Immature natural killer cell (primary cell): ENCODE measurements at regions not wholly inside any gene's neighbourhood (a gene's known extent, or its start where the extent isn't known, plus 50 kb on each side); places are given as distances from the start of the nearest gene placed in this dataset.
"Not testable (repeated sequence)": the region's sequence is repeated elsewhere in the genome, so short reads cannot be mapped to it uniquely, and the experiment has no call there.

Experiments
- DNase-seq, 3 donors: peaks; one replicate each; pipeline ENCODE4 v3.0.0; 2022; ENCODE audit warnings: mixed read lengths in 1 of 3
- H3K27ac Mint-ChIP-seq, 6 donors: one replicate each; pipeline ENCODE4 v1.8.0; 2020; ENCODE audit warnings: mixed read lengths in 6 of 6, mild to moderate bottlenecking in 5 of 6, inconsistent platforms in 4 of 6, moderate library complexity in 3 of 6
- H3K27me3 Mint-ChIP-seq, 3 donors: one replicate each; pipeline ENCODE4 v1.8.0; 2020 to 2021; ENCODE audit warnings: low read depth in 3 of 3, mild to moderate bottlenecking in 3 of 3, mixed read lengths in 3 of 3, moderate library complexity in 3 of 3, inconsistent platforms in 1 of 3
- H3K36me3 Mint-ChIP-seq, 3 donors: one replicate each; pipeline ENCODE4 v1.8.0; 2020; ENCODE audit warnings: mixed read lengths in 3 of 3, inconsistent platforms in 2 of 3, mild to moderate bottlenecking in 2 of 3
- H3K4me1 Mint-ChIP-seq, 2 donors: one replicate each; pipeline ENCODE4 v1.8.0; 2020; ENCODE audit warnings: inconsistent platforms in 2 of 2, mild to moderate bottlenecking in 2 of 2, mixed read lengths in 2 of 2, moderate library complexity in 1 of 2
- H3K4me3 Mint-ChIP-seq, 5 donors: one replicate each; pipeline ENCODE4 v1.8.0; 2020; ENCODE audit warnings: mild to moderate bottlenecking in 5 of 5, mixed read lengths in 5 of 5, inconsistent platforms in 3 of 5, moderate library complexity in 3 of 5
- H3K9me3 Mint-ChIP-seq, 6 donors: one replicate each; pipeline ENCODE4 v1.8.0; 2020; ENCODE audit warnings: mild to moderate bottlenecking in 6 of 6, mixed read lengths in 6 of 6, inconsistent platforms in 4 of 6, moderate library complexity in 3 of 6

DNA sequence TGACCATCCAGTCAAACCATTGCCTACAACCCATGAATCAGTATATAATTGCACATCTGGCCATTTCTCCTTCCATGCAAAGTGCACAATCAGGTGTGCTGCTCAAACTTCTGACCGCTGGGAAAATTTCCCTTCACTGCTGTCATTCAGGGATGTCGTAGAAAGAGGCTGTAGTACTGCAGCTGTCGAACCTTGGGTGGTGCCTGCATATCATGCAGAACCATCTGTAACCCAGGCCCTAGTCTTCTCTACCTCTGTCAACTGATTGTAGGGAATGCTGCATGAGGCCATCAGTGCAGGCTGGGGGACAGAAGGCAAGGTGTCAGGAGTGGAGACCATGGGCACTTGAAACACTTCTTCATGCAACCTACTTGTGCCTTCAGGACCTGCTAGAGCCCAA, 267.5 kb downstream of the CALCRL start:
- Mint-ChIP-seq H3K36me3 (no peaks in the 10 kb centered on the region), H3K4me3 (no peak overlapping the region), H3K27ac (no peak overlapping the region), H3K27me3 (no peaks in the 10 kb centered on the region), H3K4me1 (no peaks in the 10 kb centered on the region), H3K9me3 (peaks cover 0 to 25% (median 12%) of the 10 kb centered on the region in 6 donors)
- no peak for DNase-seq

DNA sequence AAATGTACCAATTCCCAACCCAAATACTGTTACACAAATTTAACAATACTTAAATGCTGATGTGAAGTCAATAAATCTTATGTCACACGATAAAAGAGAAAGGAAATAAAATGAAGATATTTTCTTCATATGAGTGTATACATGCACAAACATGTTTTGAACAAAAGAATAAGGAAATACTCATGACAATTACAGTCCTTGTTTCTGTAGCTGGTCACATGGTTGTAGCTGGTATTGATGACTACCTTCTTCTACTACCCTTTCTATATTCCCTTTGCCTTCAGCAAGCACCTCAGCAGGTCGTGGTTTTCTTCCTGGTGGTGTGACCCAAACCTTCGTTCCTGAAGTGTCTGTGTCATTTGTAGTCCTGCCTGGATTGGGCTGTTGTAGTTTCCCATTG, 269.2 kb downstream of the CALCRL start:
- H3K27me3 Mint-ChIP-seq, H3K36me3 Mint-ChIP-seq, H3K27ac Mint-ChIP-seq, DNase-seq, H3K4me3 Mint-ChIP-seq, H3K4me1 Mint-ChIP-seq: not testable (repeated sequence)
- H3K9me3 Mint-ChIP-seq = peaks cover 0 to 28% (median 10%) of the 10 kb centered on the region in 6 donors

DNA sequence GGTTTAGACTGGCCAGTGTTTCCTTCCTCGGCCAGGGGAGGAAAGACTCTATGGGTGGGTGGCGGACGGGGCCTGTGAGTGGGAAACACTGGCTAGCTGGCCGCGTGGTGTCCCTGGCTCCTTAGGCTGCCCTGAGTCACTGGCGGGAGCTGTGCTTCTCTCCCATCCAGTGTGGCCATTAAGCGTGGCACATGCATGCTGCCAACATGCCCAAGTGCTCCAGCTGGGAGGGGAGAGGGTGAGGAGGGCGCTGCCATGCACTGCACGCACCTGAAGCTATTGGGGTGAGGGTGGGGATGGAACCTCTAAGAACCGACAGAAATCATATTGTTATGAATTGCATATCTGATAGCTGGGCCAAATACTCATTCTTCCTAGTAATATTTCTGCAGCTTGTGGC, 270.8 kb downstream of the CALCRL start:
- no peak overlapping the region for H3K27ac Mint-ChIP-seq
- H3K4me3 Mint-ChIP-seq = no peak overlapping the region
- no peak for DNase-seq
- H3K36me3 Mint-ChIP-seq = no peaks in the 10 kb centered on the region
- peaks cover 2 to 22% (median 8%) of the 10 kb centered on the region in 6 donors for H3K9me3 Mint-ChIP-seq
- H3K4me1 Mint-ChIP-seq = no peaks in the 10 kb centered on the region
- peaks cover 0 to 3% (median 0%) of the 10 kb centered on the region in 3 donors for H3K27me3 Mint-ChIP-seq

GRCh38 chr2:187174582-187174981, 273.5 kb downstream of the CALCRL start:
- Mint-ChIP-seq H3K36me3 (no peaks in the 10 kb centered on the region), H3K4me1 (no peaks in the 10 kb centered on the region), H3K9me3 (peaks cover 2 to 22% (median 7%) of the 10 kb centered on the region in 6 donors), H3K27ac (no peak overlapping the region), H3K4me3 (no peak overlapping the region), H3K27me3 (peaks cover 0 to 3% (median 0%) of the 10 kb centered on the region in 3 donors)
- DNase-seq = no peak

- H3K4me1 Mint-ChIP-seq = no peaks in the 10 kb centered on the region
- H3K9me3 Mint-ChIP-seq = peaks cover 2 to 17% (median 5%) of the 10 kb centered on the region in 6 donors
- H3K4me3 Mint-ChIP-seq = no peak overlapping the region
- H3K36me3 Mint-ChIP-seq = no peaks in the 10 kb centered on the region
- no peak overlapping the region for H3K27ac Mint-ChIP-seq
- DNase-seq = no peak
- H3K27me3 Mint-ChIP-seq = peaks cover 0 to 3% (median 0%) of the 10 kb centered on the region in 3 donors
Measured at GRCh38 chr2:187171318-187171717, 276.7 kb downstream of the CALCRL start.

DNA sequence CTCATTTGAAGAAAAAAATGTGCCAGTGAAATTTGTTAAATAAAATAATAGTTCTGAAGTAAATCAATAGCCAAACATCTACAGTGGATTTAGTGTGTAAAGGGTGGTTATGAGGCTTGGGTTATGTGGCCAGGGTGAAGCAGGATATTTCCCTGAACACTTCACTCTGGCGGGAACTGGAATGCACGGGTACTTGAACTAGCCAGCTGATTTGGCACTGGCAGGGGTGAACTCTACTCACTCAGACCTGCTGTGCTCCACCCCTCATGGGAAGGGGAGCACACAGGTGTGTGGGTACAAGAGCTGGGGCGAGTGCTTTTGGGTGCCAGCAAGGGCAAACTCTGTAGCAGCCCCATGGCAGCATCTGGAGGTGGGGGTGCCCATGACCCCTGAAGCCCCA, 278.2 kb downstream of the CALCRL start:
- peaks cover 0 to 3% (median 0%) of the 10 kb centered on the region in 3 donors for H3K27me3 Mint-ChIP-seq
- H3K4me3 Mint-ChIP-seq = no peak overlapping the region
- no peak for DNase-seq
- H3K4me1 Mint-ChIP-seq = no peaks in the 10 kb centered on the region
- no peak overlapping the region for H3K27ac Mint-ChIP-seq
- H3K36me3 Mint-ChIP-seq = no peaks in the 10 kb centered on the region
- H3K9me3 Mint-ChIP-seq = peaks cover 0 to 14% (median 4%) of the 10 kb centered on the region in 6 donors

DNA sequence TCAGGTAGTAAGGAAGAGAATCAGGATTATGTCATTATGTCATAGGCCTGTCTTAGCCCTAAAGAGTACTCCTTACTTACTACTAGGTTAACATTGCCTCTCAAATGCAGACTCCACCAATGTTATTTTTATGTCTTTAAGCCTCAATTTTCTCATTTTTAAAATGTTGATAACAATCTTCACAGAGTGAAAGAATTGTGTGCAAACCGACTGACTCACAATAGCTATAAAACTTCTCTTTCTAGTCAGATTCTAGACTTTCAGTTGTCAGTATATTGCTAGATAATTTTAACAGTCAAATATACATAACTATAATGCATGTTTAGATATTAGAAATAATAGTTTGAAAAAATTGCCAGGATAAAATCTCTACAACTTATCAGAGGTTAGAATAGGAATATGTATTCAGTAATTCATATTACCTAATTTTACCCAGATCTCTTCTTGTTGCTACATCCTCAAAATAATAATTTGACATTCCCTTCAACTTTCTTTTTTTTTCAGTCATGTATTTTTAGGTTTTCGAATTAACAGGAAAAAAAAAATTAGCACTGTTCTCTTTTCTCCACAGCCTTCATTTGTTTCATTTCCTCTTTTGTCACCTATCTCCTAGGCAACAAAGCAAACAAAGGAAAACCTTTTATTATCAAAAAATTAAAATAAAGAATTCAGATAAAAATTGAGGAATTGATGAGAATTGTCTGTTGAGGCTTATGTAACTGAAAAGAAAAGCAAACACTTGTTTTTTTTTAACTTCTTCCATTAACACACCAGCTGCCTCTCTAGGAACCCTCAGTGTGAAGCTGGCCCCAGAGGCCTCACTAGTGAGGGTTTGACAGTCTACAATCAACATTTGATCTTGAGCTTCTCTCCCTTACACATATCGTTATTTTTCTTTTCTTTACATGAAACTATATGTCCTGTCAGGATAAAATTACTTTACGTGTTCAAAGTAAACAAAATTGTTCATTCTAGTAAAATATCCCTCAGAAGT, 279.0 kb downstream of the CALCRL start:
- H3K36me3 Mint-ChIP-seq = no peaks in the 10 kb centered on the region
- no peaks in the 10 kb centered on the region for H3K4me1 Mint-ChIP-seq
- H3K4me3 Mint-ChIP-seq = no peak overlapping the region
- peaks cover 0 to 17% (median 3%) of the 10 kb centered on the region in 6 donors for H3K9me3 Mint-ChIP-seq
- peaks cover 0 to 3% (median 0%) of the 10 kb centered on the region in 3 donors for H3K27me3 Mint-ChIP-seq
- H3K27ac Mint-ChIP-seq = no peak overlapping the region
- DNase-seq = no peak

DNA sequence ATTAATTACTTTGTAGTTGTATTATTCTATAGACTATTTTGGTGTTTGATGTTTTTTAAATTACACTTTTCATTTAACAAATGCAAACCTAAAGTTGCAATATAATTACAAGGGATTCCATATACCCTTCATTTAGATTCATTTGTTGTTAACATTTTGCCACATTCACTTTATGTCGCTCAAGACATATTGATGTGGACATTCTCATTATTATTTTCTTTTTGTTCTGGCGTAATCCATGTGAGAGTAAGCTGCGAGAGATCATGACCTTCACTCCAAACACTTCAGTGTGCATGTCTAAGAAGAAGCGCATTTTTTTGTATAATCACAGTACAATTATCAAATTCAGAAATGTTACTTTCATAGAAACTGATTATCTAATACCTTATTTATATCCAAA, 280.6 kb downstream of the CALCRL start:
- H3K36me3 Mint-ChIP-seq = no peaks in the 10 kb centered on the region
- H3K9me3 Mint-ChIP-seq = peaks cover 0 to 20% (median 7%) of the 10 kb centered on the region in 6 donors
- DNase-seq = no peak
- H3K4me3 Mint-ChIP-seq = no peak overlapping the region
- H3K27me3 Mint-ChIP-seq = no peaks in the 10 kb centered on the region
- no peaks in the 10 kb centered on the region for H3K4me1 Mint-ChIP-seq
- H3K27ac Mint-ChIP-seq = no peak overlapping the region

DNA sequence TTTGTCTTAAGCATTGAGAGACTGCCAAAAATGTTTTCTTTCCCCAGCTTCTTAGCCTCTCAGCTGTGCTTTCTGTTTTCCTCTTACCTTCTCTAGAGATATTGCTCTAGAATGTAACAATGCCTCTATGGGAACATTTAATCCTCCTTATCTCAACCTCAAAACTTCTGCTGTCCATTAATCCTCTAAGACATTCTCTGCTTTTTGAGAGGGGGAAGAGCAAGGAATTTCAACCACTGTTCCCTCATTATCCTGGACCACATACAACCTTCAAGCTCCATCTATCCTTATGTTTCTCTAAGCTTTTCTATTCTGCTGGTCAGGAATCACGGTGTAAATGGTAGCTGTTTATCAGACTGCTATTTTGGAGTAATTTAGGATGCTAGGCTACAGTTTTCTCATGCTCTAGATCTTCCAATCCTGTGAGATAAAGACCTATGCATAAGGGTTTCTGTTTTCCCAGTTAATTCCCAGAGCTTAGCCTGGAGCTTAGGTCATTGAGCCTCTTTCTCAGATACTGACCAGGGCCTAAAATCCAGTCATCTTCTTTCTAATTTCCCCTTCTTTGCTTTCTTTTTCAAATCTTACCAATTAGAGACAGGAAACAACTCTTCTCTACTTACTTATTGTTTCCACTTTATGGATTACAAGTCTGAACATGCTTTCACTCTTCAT, 282.0 kb downstream of the CALCRL start:
- no peaks in the 10 kb centered on the region for H3K4me1 Mint-ChIP-seq
- H3K4me3 Mint-ChIP-seq = no peak overlapping the region
- H3K27me3 Mint-ChIP-seq = peaks cover 0 to 2% (median 0%) of the 10 kb centered on the region in 3 donors
- no peak overlapping the region for H3K27ac Mint-ChIP-seq
- H3K36me3 Mint-ChIP-seq = no peaks in the 10 kb centered on the region
- peaks cover 0 to 22% (median 8%) of the 10 kb centered on the region in 6 donors for H3K9me3 Mint-ChIP-seq
- no peak for DNase-seq

DNA sequence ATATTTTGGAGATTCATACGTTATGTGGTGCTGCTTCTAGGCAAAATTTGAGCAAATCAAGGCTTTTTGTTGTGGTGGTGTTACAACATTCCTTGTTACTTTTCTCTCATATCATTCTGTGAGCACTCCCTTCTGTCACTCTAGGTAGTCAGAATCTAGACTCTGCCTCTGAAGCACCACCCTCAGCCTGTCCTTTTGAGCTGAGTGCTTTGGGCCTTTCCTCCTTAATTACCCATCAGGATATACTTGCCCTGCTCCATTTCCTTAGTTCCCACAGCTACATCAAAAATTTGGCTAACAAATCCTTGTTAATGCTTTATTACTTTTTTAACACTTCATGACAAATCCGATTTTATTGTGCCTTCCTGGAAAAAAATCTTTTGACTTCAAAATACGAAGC, 289.6 kb downstream of the CALCRL start:
- H3K36me3 Mint-ChIP-seq = peaks cover 0 to 3% (median 0%) of the 10 kb centered on the region in 3 donors
- no peak overlapping the region for H3K4me3 Mint-ChIP-seq
- no peaks in the 10 kb centered on the region for H3K4me1 Mint-ChIP-seq
- no peak for DNase-seq
- peaks cover 9 to 56% (median 18%) of the 10 kb centered on the region in 6 donors for H3K9me3 Mint-ChIP-seq
- no peak overlapping the region for H3K27ac Mint-ChIP-seq
- H3K27me3 Mint-ChIP-seq = peaks cover 0 to 2% (median 0%) of the 10 kb centered on the region in 3 donors

- no peak overlapping the region for H3K4me3 Mint-ChIP-seq
- no peaks in the 10 kb centered on the region for H3K4me1 Mint-ChIP-seq
- peaks cover 7 to 54% (median 21%) of the 10 kb centered on the region in 6 donors for H3K9me3 Mint-ChIP-seq
- no peak overlapping the region for H3K27ac Mint-ChIP-seq
- H3K36me3 Mint-ChIP-seq = peaks cover 0 to 3% (median 0%) of the 10 kb centered on the region in 3 donors
- H3K27me3 Mint-ChIP-seq = peaks cover 0 to 2% (median 0%) of the 10 kb centered on the region in 3 donors
- DNase-seq = no peak
Measured at GRCh38 chr2:187157046-187157445, 291.0 kb downstream of the CALCRL start.

GRCh38 chr2:187155476-187155875, 292.6 kb downstream of the CALCRL start:
- H3K9me3 Mint-ChIP-seq = peaks cover 7 to 53% (median 21%) of the 10 kb centered on the region in 6 donors
- H3K36me3 Mint-ChIP-seq = peaks cover 0 to 3% (median 0%) of the 10 kb centered on the region in 3 donors
- H3K4me1 Mint-ChIP-seq = no peaks in the 10 kb centered on the region
- H3K4me3 Mint-ChIP-seq = no peak overlapping the region
- no peak overlapping the region for H3K27ac Mint-ChIP-seq
- no peaks in the 10 kb centered on the region for H3K27me3 Mint-ChIP-seq
- DNase-seq = no peak

DNA sequence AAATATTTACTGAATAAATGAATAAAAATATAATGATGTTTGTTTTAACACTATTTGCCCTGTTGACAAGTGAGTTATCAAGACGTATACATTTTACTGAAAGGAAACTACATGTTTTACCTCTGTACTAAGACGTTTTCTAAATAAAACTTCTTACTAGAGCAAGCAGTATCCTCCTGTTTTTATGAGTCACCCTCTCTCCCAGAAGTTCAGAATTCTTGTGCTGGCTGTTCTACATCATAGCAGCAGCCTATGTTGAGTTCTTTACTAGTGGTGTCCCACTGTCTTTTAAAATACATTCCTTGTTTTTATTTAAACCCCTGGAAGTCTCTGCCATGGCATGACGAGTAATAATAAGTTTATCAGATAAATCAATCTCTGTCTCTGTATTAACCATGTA, 297.4 kb downstream of the CALCRL start:
- no peak for DNase-seq
- Mint-ChIP-seq H3K4me1 (no peaks in the 10 kb centered on the region), H3K27me3 (peaks cover 0 to 2% (median 0%) of the 10 kb centered on the region in 3 donors), H3K4me3 (no peak overlapping the region), H3K27ac (no peak overlapping the region), H3K9me3 (peaks cover 2 to 36% (median 13%) of the 10 kb centered on the region in 6 donors), H3K36me3 (no peaks in the 10 kb centered on the region)
